RWPE1 (cell line): ENCODE measurements at regions not wholly inside any gene's neighbourhood (a gene's known extent, or its start where the extent isn't known, plus 50 kb on each side); places are given as distances from the start of the nearest gene placed in this dataset.
"Not testable (repeated sequence)": the region's sequence is repeated elsewhere in the genome, so short reads cannot be mapped to it uniquely, and the experiment has no call there.

ENCODE experiments used
- CTCF ChIA-PET: fragments of 350-600 bp; sonication (Branson Sonifier 250); formaldehyde crosslinking; extraction: SDS; loops from one replicate; lab custom pipeline; 2021; lab: Yijun Ruan, JAX
- POLR2A ChIA-PET: fragments of 400-600 bp; formaldehyde crosslinking; extraction: SDS; loops from one replicate; lab custom pipeline; 2020; ENCODE audit warnings: antibody characterized with exemption; ENCODE audit not compliant: low non-redundant PET; lab: Yijun Ruan, JAX
- DNase-seq: peaks from one replicate; pipeline ENCODE4 v3.0.0; 2012; ENCODE audit warnings: low spot score
- H3K27ac ChIP-seq: fragments of 450-650 bp; 2 replicates; pipeline ENCODE4 v1.5.1; 2017
- CTCF ChIP-seq: fragments of 450-650 bp; conservative IDR thresholded peaks from 2 replicates; pipeline ENCODE4 v1.5.1; 2017; ENCODE audit warnings: low read depth, mild to moderate bottlenecking

DNA sequence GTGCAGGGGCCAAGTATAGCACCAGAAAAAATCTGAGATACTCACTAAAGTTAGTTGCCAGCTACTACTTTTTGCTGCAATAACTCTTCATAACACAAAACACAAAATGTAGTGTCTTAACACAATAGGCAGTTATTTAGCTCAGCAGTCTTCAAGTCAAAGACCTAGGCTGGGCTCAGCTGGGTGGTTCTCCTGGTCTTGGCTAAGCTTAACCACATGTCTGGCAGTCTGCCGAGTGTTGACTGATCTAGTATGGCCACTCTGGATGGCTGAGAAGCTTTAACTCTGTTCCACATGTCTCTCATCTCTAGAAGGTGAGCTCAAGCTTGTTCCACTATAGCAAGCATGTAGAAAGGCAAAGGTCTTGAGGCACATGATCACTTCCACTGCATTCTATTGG lies 451.6 kb downstream of the SOX11 start:
- H3K27ac ChIP-seq = no peak overlapping the region
- POLR2A ChIA-PET = no interaction called here
- DNase-seq = no peak
- CTCF ChIA-PET = interaction anchor here (0.7 kb wide), 1 partner anchor 629 kb away, joined by 3 read pairs; no protein-coding TSS in a partner anchor
- no peak for TF ChIP-seq CTCF

- DNase-seq, H3K27ac ChIP-seq, CTCF ChIA-PET, POLR2A ChIA-PET: not testable (repeated sequence)
Observed at GRCh38 chr2:6147215-6147614, 455.0 kb downstream of the SOX11 start.

- POLR2A ChIA-PET = no interaction called here
- TF ChIP-seq CTCF = no peak
- H3K27ac ChIP-seq = no peak overlapping the region
- CTCF ChIA-PET = no interaction called here
- DNase-seq = no peak
Observed at GRCh38 chr2:6148882-6149281, 456.7 kb downstream of the SOX11 start.

DNA sequence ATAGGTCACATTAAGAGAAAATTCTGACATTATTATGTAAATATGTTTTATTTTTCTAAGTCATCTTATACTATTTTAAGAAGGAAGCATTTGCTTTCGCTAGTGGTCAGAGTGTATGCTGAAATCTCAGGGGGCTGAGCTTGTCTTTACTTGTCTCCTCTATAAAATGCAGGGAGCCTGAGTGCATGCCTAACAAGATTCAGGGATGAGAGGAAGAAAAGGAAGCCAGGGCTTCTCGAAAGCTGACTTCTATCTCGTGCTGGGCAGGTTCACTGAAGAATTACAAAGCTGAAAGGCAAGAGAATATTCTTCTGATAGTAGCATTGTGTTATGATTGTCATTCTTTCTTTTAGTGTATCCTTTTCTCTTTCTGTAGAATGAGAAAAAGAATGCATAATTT lies 467.4 kb downstream of the SOX11 start:
- TF ChIP-seq CTCF = no peak
- ChIA-PET POLR2A (no interaction called here), CTCF (no interaction called here)
- DNase-seq = no peak
- H3K27ac ChIP-seq = no peak overlapping the region

GRCh38 chr2:6163932-6164331 lies 471.7 kb downstream of the SOX11 start:
- TF ChIP-seq CTCF = no peak
- CTCF ChIA-PET = no interaction called here
- no peak for DNase-seq
- POLR2A ChIA-PET = no interaction called here
- no peak overlapping the region for H3K27ac ChIP-seq

DNA sequence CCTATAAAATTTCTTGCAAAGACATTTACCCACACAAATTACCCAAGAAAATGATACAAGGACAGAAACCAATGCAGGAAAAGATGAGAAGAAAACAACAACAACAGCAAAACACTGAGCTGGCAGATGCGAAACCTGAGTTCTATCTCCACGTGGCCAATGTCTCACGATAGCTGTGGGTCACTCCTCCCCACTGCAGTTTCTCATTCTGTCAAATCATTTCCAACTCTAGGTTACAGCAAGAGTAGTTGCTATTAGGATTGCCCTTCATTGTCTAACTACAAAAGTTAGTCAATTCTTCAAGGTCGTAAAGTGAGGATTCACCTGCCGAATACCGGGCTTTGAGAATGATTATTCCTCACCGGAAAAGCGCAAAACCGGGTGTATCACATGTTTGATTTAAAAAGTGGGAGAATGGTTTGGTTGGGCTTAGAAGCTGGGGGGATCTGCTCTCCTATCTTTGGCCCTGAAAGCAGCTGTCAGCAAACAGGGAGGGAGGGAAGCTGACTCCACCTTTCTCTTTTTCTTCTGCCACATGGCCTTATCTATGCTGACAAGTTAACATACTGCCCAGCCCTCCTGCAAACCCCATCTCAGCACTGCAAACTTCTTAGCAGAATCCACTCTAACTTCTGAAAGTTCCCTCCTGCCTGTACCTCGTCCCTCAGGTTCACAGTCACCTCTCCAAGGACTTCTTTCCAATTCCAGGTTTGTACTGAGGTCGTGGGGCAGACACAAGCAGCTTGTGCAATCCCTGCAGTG lies 473.0 kb downstream of the SOX11 start:
- no peak for TF ChIP-seq CTCF
- no peak for DNase-seq
- H3K27ac ChIP-seq = no peak overlapping the region
- ChIA-PET POLR2A (no interaction called here), CTCF (no interaction called here)

GRCh38 chr2:6167592-6168138 lies 475.5 kb downstream of the SOX11 start:
- no peak for DNase-seq
- TF ChIP-seq CTCF = no peak
- CTCF ChIA-PET = interaction anchor here (0.6 kb wide), 1 partner anchor 1361 kb away, joined by 3 read pairs; no protein-coding TSS in a partner anchor
- H3K27ac ChIP-seq = no peak overlapping the region
- POLR2A ChIA-PET = no interaction called here
